DMS79 treated with DMSO at 0.1 percent for 48 hours (cell line): ENCODE measurements at regions not wholly inside any gene's neighbourhood (a gene's known extent, or its start where the extent isn't known, plus 50 kb on each side); places are given as distances from the start of the nearest gene placed in this dataset.

Source experiments
- DNase-seq: peaks from one replicate; lab custom pipeline; 2025; lab: John Stamatoyannopoulos, UW

DNA sequence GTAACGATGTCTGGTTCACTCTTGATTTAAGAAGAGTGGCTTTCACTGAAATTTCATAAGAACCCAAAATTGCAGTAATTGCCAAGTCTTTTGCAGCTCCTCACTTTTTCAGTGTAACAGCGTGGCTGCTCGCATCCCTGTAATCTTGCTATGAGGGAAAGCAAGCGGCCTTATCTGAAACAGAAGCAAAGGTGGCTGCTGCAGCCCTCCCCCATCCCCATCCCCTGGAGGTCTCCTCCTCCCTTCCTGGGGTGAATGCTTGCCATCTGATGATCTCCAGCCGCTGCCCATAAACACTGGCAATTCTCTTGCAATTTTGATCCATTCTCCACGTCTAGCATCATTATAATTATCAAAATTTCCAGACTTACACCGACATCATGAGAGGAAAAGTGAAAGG, 182.5 kb upstream of the ASIC2 start:
- no peak for DNase-seq

DNA sequence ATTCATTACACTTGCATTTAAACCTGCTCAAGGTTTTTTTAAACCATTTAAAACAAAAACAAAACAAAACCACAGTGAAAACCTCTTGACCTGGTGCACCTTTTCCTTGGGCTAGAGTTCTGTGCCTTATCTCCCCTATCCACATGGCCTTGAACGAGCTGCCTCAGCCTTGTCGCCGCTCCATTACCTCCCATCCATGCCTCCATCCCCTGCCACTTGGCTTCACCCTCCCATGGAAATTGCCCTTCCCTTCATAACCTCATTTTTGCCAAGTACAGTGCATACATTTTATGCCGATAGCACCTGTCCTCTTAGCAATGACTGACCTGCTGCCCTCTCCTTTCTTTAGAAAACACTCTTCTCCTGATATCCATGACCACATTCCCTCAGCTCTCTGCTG, 188.6 kb upstream of the ASIC2 start:
- no peak for DNase-seq

GRCh38 chr17:33482636-33483035, 189.5 kb upstream of the ASIC2 start:
- no peak for DNase-seq

- DNase-seq, result no peak
Observed at GRCh38 chr17:33484559-33484958, 191.5 kb upstream of the ASIC2 start.

DNA sequence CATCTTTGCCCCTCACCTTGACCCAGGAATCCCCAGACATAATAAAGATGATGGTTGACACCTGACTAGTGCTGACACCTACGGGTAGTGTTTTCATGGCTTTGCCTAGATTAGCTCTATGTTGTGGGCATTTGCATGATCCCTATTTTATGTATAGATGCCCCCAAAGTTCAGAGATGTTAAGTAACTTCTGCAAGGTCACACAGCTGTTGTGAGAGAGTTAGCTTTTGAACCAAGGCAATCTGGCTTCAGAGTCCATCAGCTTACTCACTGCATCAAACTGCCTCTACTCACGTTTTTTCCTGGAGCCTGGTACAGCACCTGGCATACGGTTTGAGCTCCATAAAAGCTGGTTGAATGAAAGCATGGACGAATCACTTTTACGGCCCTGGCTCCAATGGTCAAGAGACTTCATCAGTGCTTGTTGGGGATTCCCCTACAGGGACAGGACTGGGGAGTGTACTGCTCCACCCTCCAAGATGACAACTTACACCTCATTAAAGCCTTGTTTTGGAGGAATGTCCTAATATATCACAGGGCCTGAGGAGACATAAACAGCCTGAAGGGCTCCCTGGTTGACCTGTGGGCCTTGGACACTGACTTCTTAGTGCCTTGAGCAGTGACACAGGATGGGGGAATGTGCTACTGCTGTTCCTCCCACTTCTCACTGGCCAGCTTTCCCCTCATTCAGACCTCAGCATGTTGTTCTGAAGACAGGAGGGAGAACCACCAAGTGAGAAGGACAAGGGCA, 193.2 kb upstream of the ASIC2 start:
- no peak for DNase-seq

GRCh38 chr17:33487187-33487879, 194.2 kb upstream of the ASIC2 start:
- no peak for DNase-seq

DNA sequence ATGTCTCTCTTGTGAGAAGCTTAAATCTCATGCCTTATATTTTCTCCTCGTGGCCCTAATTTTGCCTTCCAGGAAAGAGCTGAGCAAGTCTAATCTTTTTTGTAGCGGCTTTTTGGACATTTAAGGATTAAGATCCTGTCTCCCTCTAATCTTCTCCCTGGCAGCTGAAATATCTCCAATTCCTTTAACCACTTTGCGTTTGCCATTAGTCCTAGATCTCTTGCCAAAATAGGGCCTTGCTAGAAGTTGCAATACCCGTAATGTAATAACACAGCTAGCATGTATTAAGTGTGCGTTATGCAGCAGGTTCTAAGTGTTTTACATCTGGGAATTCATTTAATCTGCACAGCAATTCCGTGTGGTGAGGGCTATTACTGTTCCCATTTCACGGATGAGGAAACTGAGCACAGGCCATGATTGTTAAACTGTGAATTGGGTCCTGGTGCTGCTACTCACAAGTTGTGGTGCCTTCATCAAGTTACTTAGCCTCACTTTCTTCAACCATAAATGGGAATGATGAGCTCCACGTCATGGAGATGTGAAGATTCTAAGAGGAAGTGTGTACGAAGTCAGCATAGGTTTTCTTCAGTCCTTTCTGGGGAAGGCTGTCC, 198.9 kb upstream of the ASIC2 start:
- no peak for DNase-seq

DNA sequence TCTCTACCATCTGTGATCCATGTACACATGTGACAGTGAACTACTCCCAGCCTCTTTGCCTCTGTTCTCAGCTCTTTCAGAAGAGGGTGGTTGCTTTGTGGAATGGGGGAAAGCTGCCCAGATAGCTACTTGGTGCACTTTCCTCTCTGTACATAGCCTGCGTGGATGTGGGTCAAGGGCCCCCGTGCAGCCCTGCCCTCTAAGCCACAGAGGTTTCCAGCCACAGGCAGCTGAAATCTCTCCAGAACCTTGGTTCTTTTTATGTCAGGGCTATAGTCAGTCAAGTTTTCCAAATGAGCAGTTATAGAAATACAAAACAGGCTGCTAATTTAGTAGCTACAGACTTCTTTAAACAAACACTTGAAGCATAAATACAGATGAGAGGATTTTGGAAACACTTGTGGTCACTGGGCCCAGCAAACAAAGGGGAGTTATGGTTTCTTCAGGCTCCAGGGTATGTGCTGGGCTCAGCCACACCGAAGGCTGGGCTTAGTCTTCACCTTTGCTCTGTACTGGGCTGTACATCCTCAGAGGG, 199.7 kb upstream of the ASIC2 start:
- peak; percentile 51 for DNase-seq

DNA sequence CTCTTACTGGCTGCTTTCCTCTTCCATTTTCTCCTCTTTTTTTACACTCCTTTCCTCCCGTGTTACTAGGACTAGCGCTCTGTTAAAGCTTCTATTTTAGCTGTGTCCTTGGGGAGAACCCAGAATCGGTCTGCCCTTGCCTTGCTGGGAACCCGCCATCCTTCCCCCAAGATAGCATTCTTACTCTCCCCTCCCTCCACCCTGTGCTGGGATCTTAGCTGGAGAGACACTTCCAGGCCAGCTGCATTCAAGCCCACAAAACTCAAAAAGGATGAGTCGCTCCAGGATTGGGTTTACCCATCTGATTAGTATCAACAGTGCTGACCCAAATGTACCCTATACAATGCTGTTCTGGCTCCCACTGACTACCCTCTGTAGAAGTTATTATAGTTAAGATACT, 200.5 kb upstream of the ASIC2 start:
- no peak for DNase-seq

GRCh38 chr17:33494151-33494550, 201.1 kb upstream of the ASIC2 start:
- peak; percentile 14 for DNase-seq

- DNase-seq, result no peak
Observed at GRCh38 chr17:33497623-33498022, 204.5 kb upstream of the ASIC2 start.

- no peak for DNase-seq
Observed at GRCh38 chr17:33498069-33498468, 205.0 kb upstream of the ASIC2 start.

GRCh38 chr17:33499040-33499439, 205.9 kb upstream of the ASIC2 start:
- DNase-seq, result no peak

DNA sequence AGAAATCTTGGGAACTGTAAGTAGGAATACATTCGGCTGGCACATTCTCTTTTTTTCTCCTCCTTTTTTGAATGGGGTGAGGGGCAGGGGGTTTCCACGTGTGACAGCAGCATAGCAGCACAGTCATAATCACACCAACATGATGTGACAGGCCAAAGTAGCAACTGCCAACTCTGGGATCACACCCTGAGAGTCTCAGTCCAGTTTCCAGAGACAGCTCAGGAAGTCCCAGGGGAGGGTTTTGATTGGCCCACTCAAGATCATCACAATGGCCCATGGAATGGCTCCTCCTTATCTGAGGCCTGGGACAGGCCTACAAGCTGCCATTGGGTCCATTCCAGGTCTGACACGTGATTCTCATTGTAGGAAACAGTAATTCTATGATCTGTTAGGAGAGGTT, 207.1 kb upstream of the ASIC2 start:
- DNase-seq, result no peak

DNA sequence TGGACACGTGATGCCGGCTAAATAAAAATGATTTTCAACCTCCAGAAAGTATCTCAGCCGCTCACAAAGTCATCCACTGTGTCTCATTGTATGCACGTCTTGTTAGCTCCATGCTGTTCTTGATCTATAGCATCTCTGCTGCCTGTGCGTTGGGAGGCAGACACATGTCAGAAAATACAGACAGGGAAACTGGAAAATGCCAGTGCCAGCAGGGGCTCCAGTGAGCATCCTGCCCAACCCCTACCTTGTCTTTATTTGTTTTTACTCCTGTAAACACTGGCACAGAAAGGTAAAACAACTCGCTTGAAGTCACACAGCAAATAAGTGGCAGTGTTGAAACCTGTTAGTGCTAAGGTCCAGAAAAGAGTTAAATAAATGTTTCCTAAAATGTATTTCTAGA, 208.1 kb upstream of the ASIC2 start:
- DNase-seq, result no peak

DNA sequence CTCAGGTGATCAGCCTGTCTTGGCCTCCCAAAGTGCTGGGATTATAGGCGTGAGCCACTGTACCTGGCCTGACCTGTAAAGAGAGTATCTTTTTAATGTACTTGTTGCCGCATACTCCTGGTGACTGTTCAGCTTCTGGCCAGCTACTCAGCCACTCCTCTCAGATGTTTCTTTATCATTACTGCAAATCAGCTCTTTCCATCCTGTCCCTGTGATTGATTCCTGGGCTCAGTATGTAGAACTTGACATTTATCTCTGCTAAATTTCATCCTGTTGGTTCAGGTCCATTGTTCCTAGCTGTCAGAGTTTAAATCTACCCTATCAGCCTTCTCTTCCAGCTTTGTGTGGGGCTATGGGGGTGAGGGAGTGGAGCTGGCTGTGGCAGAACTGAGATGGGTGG, 211.5 kb upstream of the ASIC2 start:
- no peak for DNase-seq

DNA sequence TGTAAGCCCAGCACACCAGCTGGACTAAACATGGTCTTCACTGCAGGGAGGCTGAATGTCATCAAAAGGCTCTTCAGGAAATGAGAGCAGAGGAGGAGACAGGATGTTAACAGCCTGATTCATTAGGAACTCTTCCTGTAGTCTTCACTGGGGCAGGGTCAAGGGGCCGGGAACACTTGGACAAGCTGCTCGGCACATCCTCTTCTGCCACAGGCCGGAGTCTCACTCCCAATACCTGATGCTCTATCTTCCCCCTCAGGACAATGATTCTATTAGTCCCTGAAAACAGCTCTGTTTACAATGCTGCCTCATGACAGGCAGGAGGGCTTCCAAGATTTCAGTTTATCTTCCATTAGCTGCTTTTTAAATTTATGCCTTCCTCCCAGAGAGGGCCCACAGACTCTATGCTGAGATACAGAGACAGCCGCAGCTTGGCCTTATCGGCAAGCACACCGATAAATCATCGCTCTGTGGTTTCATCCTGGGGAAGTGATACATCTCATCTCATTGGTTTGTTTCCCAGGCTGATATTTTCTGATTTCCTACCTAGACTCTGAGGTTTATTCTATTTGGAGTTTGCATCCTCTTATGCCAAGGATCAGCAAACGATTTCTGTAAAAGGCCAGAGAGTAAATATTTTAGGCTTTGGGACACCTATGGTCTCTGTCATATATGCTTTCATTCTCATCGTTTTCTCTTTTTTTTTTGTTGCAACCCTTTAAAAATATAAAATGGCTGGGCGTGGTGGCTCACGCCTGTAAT, 214.0 kb upstream of the ASIC2 start:
- DNase-seq, result no peak

DNA sequence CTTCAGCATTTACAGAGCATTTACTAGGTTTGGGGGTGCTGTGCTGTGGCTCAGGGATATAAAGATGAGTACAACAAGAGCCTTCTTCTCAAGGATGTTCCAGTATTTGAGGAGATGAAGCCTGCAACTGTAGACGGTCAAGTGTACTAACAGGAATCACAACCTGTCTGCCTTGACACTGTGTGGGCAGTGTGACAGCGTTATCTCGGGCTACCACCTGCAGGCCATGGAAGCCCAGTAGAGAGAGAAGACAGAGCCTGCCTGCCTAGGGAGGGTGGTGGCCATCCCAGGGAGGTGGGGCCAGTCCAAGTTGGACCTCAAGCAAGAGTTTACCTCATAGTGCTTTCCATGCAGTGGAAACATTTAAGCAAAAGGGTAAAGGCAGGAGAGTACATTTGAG, 215.1 kb upstream of the ASIC2 start:
- no peak for DNase-seq

DNA sequence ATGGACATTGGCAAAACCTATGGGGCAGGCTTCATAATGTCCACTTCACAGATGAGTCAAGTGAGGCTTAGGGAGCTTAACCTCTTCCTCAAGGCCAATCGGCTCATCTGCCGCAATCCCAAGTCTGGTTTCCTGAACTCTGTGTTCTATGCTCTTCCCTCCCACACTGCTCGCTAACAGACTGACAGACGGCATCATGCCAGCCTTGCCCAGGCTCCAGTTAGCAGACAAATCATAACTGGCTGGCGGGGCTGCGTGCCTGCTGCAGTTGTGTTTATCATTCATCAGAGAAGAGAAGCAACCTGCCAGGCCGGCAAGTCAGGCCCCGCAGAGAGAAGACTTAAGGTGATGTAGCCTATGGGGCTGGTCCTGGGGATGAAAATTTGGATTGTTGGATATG, 216.2 kb upstream of the ASIC2 start:
- no peak for DNase-seq

DNA sequence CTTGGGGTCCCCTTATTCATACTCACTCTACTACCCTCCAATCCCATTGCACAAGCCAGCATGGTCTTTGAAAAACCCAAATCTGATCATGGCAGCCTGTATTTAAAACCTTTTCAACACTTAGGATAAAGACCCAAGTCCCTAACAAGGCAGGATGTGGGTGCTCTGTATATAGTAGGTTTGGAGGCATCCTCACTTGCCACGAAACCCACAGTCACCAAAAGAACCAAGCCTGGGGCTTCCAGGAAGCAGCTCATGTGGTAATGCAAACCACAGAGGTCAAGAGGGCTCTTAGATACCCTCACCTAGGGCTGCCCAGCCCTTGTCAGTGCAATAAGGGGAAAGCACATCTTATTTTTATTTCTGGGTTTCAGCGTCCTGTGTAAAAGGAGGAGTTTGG, 218.6 kb upstream of the ASIC2 start:
- no peak for DNase-seq

DNA sequence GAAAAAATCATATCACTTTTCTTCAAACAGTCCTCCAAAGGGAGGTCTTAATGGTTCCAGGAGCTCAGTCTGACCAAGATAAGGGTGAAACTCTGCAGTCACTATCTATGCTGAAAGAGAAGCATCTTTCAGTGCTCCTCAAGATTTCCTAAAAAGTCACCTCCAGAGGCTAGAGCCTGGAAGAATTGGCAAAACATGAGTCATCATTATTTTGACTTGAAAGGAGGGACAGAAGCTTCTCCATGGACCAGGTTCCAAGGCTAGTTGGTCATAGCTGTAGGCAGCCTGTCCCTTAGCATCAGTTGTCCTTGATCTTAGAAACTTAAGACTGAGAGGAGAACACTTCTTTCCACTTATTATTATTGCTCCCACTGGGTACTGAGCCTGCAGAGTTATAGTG, 219.0 kb upstream of the ASIC2 start:
- no peak for DNase-seq

- no peak for DNase-seq
Observed at GRCh38 chr17:33513769-33514168, 220.7 kb upstream of the ASIC2 start.
